HCT116 (cell line): ENCODE measurements at regions not wholly inside any gene's neighbourhood (a gene's known extent, or its start where the extent isn't known, plus 50 kb on each side); places are given as distances from the start of the nearest gene placed in this dataset.

Source experiments
- ATAC-seq: fragments of 200-7000 bp; cut with Tn5 transposase; 2 replicates; pipeline ENCODE4 v1.9.1; 2020; ENCODE audit warnings: mild to moderate bottlenecking, moderate library complexity
- BruUV-seq: library from RNA; stranded (reverse); fragments of 400-500 nt; replicated peaks from 2 replicates; lab custom pipeline; 2021; lab: Mats Ljungman, UMichigan
- CTCF ChIA-PET: fragments of 300-600 bp; sonication (Branson Sonifier 250); formaldehyde crosslinking; loops from one replicate; lab custom pipeline; 2021; ENCODE audit warnings: antibody characterized with exemption; lab: Charles Lee
- POLR2A ChIA-PET: fragments of 300-600, 350-600 bp; sonication (Branson Sonifier 250); formaldehyde crosslinking; loops from one replicate; lab custom pipeline; 2021; ENCODE audit warnings: antibody characterized with exemption; lab: Charles Lee
- RAD21 ChIA-PET, 2 experiments: fragments of 300-600 bp; sonication (Branson Sonifier 250); formaldehyde crosslinking; loops; one replicate each; lab custom pipeline; 2023; ENCODE audit warnings: low total read pairs in 2 of 2; ENCODE audit not compliant: uncharacterized antibody in 2 of 2, unreplicated experiment in 2 of 2, low non-redundant PET in 1 of 2; lab: Charles Lee
- DNase-seq: peaks from one replicate; pipeline ENCODE4 v3.0.0-alpha.2; 2010; ENCODE audit warnings: low read depth, low spot score
- H2AFZ ChIP-seq: fragments of 200-600 bp; shearing (Covaris generic), sonication (generic); 2 replicates; pipeline ENCODE4 v1.6.1; 2017; ENCODE audit warnings: low read depth, mixed run types, mixed read lengths, antibody characterized with exemption, low read length; ENCODE audit not compliant: poor library complexity, severe bottlenecking
- H3K27ac ChIP-seq: 2 replicates; pipeline ENCODE4 v1.5.1; 2012; ENCODE audit warnings: low read depth, low read length
- H3K27me3 ChIP-seq: fragments of 200-600 bp; sonication (generic); 2 replicates; pipeline ENCODE4 v1.6.1; 2016; ENCODE audit warnings: mixed run types, low read length, mixed read lengths; ENCODE audit not compliant: insufficient read depth
- H3K36me3 ChIP-seq, 2 experiments: fragments of 200-500 bp in 1 of 2; fragments of 200-600 bp in 1 of 2; sonication (Bioruptor generic) in 1 of 2; sonication (generic) in 1 of 2; 2 replicates each; pipeline versions ENCODE4 v1.5.1 to v1.6.1; 2014 to 2016; ENCODE audit warnings: low read length in 2 of 2, inconsistent platforms in 1 of 2, mixed read lengths in 1 of 2, mixed run types in 1 of 2; ENCODE audit not compliant: insufficient read depth in 2 of 2, control insufficient read depth in 1 of 2
- H3K4me1 ChIP-seq, 2 experiments: fragments of 200-600 bp in 1 of 2; sonication (generic) in 1 of 2; 2 replicates each; pipeline versions ENCODE4 v1.5.1 to v1.6.1; 2012 to 2017; ENCODE audit warnings: low read length in 2 of 2, inconsistent platforms in 1 of 2, mild to moderate bottlenecking in 1 of 2, mixed read lengths in 1 of 2, mixed run types in 1 of 2, moderate library complexity in 1 of 2; ENCODE audit not compliant: insufficient read depth in 2 of 2, control insufficient read depth in 1 of 2
- H3K4me2 ChIP-seq: fragments of 200-600 bp; sonication (generic); 2 replicates; pipeline ENCODE4 v1.6.1; 2017; ENCODE audit warnings: mixed run types, low read length, mixed read lengths
- H3K4me3 ChIP-seq, 2 experiments: fragments of 200-600 bp in 1 of 2; sonication (generic) in 1 of 2; replicated peaks in 1 of 2; 2 replicates each; pipeline ENCODE4 v1.5.1; 2011 to 2016; ENCODE audit warnings: low read length in 2 of 2, control low read depth in 1 of 2, low read depth in 1 of 2, mild to moderate bottlenecking in 1 of 2, mixed read lengths in 1 of 2, mixed run types in 1 of 2
- H3K79me2 ChIP-seq: fragments of 200-600 bp; sonication (generic); 2 replicates; pipeline ENCODE4 v1.6.1; 2017; ENCODE audit warnings: mild to moderate bottlenecking, mixed run types, low read length, moderate library complexity, mixed read lengths; ENCODE audit not compliant: insufficient read depth
- H3K9ac ChIP-seq: fragments of 200-600 bp; sonication (generic); 2 replicates; pipeline ENCODE4 v1.6.1; 2016; ENCODE audit warnings: low read length, mixed read lengths
- H3K9me2 ChIP-seq: fragments of 200-600 bp; sonication (generic), shearing (Covaris generic); 2 replicates; pipeline ENCODE4 v1.6.1; 2017; ENCODE audit warnings: mixed run types, mild to moderate bottlenecking, moderate library complexity; ENCODE audit not compliant: insufficient read depth
- H3K9me3 ChIP-seq, 2 experiments: fragments of 200-500 bp in 1 of 2; fragments of 200-600 bp in 1 of 2; sonication (Bioruptor generic) in 1 of 2; sonication (generic) in 1 of 2; 2 replicates each; pipeline ENCODE4 v1.6.1; 2014 to 2017; ENCODE audit warnings: low read length in 2 of 2, mixed read lengths in 2 of 2, inconsistent platforms in 1 of 2, low read depth in 1 of 2, mild to moderate bottlenecking in 1 of 2, mixed run types in 1 of 2, moderate library complexity in 1 of 2; ENCODE audit not compliant: control insufficient read depth in 1 of 2, insufficient read depth in 1 of 2
- H4K20me1 ChIP-seq: fragments of 200-600 bp; sonication (generic), shearing (Covaris generic); 2 replicates; pipeline ENCODE4 v1.6.1; 2017; ENCODE audit warnings: mixed run types, mild to moderate bottlenecking, moderate library complexity; ENCODE audit not compliant: insufficient read depth
- ATF3 ChIP-seq: IDR thresholded peaks from 2 replicates; pipeline ENCODE4 v1.6.1; 2012
- CEBPB ChIP-seq: IDR thresholded peaks from 2 replicates; pipeline ENCODE4 v1.6.1; 2012; ENCODE audit warnings: low read depth
- EGR1 ChIP-seq: IDR thresholded peaks from 2 replicates; pipeline ENCODE4 v1.6.1; 2012; ENCODE audit warnings: low read depth
- ELF1 ChIP-seq: IDR thresholded peaks from 2 replicates; pipeline ENCODE4 v1.6.1; 2012; ENCODE audit warnings: low read depth, borderline replicate concordance
- EZH2phosphoT487 ChIP-seq: fragments of 200-600 bp; IDR thresholded peaks from 2 replicates; pipeline ENCODE4 v1.6.1; 2018; ENCODE audit warnings: antibody characterized with exemption, borderline replicate concordance
- FOSL1 ChIP-seq: IDR thresholded peaks from 2 replicates; pipeline ENCODE4 v1.6.1; 2012; ENCODE audit warnings: low read depth
- JUND ChIP-seq: IDR thresholded peaks from 2 replicates; pipeline ENCODE4 v1.6.1; 2012
- POLR2A ChIP-seq: IDR thresholded peaks from 2 replicates; pipeline ENCODE4 v1.7.0; 2011; ENCODE audit warnings: borderline replicate concordance; ENCODE audit not compliant: insufficient read depth, insufficient read length; ENCODE audit errors: extremely low read depth
- POLR2AphosphoS5 ChIP-seq: IDR thresholded peaks from 2 replicates; pipeline ENCODE4 v1.6.1; 2011; ENCODE audit warnings: mild to moderate bottlenecking, low read depth, low read length, moderate library complexity
- REST ChIP-seq: IDR thresholded peaks from 2 replicates; pipeline ENCODE4 v1.6.1; 2012; ENCODE audit warnings: low read depth
- SP1 ChIP-seq: IDR thresholded peaks from 2 replicates; pipeline ENCODE4 v1.6.1; 2012; ENCODE audit warnings: low read depth
- SRF ChIP-seq: IDR thresholded peaks from 2 replicates; pipeline ENCODE4 v1.6.1; 2012; ENCODE audit warnings: low read depth
- TCF7L2 ChIP-seq: IDR thresholded peaks from 2 replicates; pipeline ENCODE4 v1.7.0; 2011; ENCODE audit warnings: borderline replicate concordance, inconsistent platforms; ENCODE audit not compliant: insufficient read depth, insufficient read length; ENCODE audit errors: extremely low read depth
- ZBTB33 ChIP-seq: IDR thresholded peaks from 2 replicates; pipeline ENCODE4 v1.6.1; 2011; ENCODE audit warnings: mild to moderate bottlenecking, low read length, moderate library complexity; ENCODE audit not compliant: insufficient replicate concordance; ENCODE audit errors: extremely low read depth
- ZFX ChIP-seq: fragments of 450-650 bp; IDR thresholded peaks from 2 replicates; pipeline ENCODE4 v1.6.1; 2017
- ZNF274 ChIP-seq: fragments of 200-500 bp; sonication (Bioruptor generic); IDR thresholded peaks from 2 replicates; pipeline ENCODE4 v1.6.1; 2014; ENCODE audit warnings: mild to moderate bottlenecking, low read depth, low read length, inconsistent platforms
- intact Hi-C: fragments of 100-400 bp; cut with micrococcal nuclease; formaldehyde crosslinking; loops from 2 replicates; pipeline ENCODE4 v1.10.0; 2022

- H4K20me1 ChIP-seq: no peaks in the 10 kb centered on the region
- no peak overlapping the region for H3K4me3 ChIP-seq
- no peak overlapping the region for H3K4me2 ChIP-seq
- no peak for ATAC-seq
- H3K9me2 ChIP-seq: no peaks in the 10 kb centered on the region
- CTCF ChIA-PET: no interaction called here
- H3K9ac ChIP-seq: no peak overlapping the region
- POLR2A ChIA-PET: no interaction called here
- no peak overlapping the region for H3K27ac ChIP-seq
- H3K79me2 ChIP-seq: no peaks in the 10 kb centered on the region
- TF ChIP-seq SP1 (no peak), POLR2AphosphoS5 (no peak), CEBPB (no peak), TCF7L2 (no peak), ZNF274 (no peak), ZFX (no peak), POLR2A (no peak), ATF3 (no peak)
- no peaks in the 10 kb centered on the region for H3K4me1 ChIP-seq
- RAD21 ChIA-PET: no interaction called here
- H3K27me3 ChIP-seq: no peaks in the 10 kb centered on the region
- no peak overlapping the region for H2AFZ ChIP-seq
- no peak for DNase-seq
- no peaks in the 10 kb centered on the region for H3K9me3 ChIP-seq
- BruUV-seq: no TSS peak
- intact Hi-C loops: no loop called here
- H3K36me3 ChIP-seq: no peaks in the 10 kb centered on the region
Observed at GRCh38 chr2:173713904-173714555, 251.1 kb downstream of the SP3 start.

- Histone ChIP-seq H3K4me3 (no peak overlapping the region), H4K20me1 (no peaks in the 10 kb centered on the region), H2AFZ (no peak overlapping the region), H3K9me3 (no peaks in the 10 kb centered on the region), H3K36me3 (no peaks in the 10 kb centered on the region), H3K79me2 (no peaks in the 10 kb centered on the region), H3K9me2 (no peaks in the 10 kb centered on the region), H3K4me2 (no peak overlapping the region), H3K27ac (no peak overlapping the region), H3K4me1 (no peaks in the 10 kb centered on the region), H3K27me3 (no peaks in the 10 kb centered on the region), H3K9ac (no peak overlapping the region)
- intact Hi-C loops: no loop called here
- ATAC-seq (no peak), DNase-seq (no peak)
- RAD21 ChIA-PET: no interaction called here
- POLR2A ChIA-PET: no interaction called here
- CTCF ChIA-PET: no interaction called here
- BruUV-seq: no TSS peak
- TF ChIP-seq FOSL1 (no peak), TCF7L2 (no peak), EGR1 (no peak), ELF1 (no peak), SP1 (no peak), EZH2phosphoT487 (no peak), JUND (no peak), SRF (no peak), ZBTB33 (no peak), REST (no peak), ZNF274 (no peak)
Observed at GRCh38 chr2:173715441-173715840, 249.7 kb downstream of the SP3 start.
